ENCODE measurements at regions not wholly inside any gene's neighbourhood (a gene's known extent, or its start where the extent isn't known, plus 50 kb on each side); places are given as distances from the start of the nearest gene placed in this dataset.

- no peak for TF ChIP-seq CTCF (IDR thresholded peaks at IDR 0.05)
- no peak for TF ChIP-seq EP300 (IDR thresholded peaks at IDR 0.05)
- TF ChIP-seq POLR2A (IDR thresholded peaks at IDR 0.05) = no peak
Observed at GRCh38 chr14:59037086-59037485, 151.4 kb upstream of the DAAM1 start.
